ENCODE measurements at regions not wholly inside any gene's neighbourhood (a gene's known extent, or its start where the extent isn't known, plus 50 kb on each side); places are given as distances from the start of the nearest gene placed in this dataset.

DNA sequence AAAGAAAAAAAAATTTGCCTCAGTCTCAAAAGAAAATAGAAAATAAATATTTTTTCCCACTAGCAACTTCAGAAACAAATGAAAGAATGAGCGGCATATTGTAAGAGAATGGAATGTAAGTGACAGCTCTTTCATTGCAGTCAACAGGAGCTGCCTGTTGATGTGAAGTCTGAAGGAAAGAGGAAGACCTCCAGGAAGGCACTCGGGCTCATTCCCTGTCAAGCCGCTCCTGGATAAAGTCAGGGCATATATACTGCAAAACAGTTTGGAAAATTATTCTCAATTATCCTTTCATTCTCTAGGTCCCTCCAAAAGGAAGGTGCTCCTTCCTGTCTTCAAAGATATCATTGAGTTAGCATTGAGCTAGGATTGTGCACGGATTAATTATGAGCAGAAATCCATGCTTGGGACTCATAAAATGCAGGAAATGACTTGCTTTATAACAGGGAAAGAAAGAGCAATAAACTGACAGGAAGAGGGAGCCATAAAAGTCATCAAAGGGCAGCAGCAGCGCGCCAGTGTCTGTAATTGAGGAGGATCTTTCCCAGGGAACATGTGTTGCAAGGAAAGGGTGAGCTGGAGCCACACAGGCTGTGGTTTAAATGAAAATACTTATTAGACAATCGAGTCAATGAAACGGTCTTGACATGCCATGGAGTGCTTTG is 218.2 kb downstream of the C6orf118 start:
- TF ChIP-seq CTCF (IDR thresholded peaks at IDR 0.05) (no peak), POLR2A (IDR thresholded peaks at IDR 0.05; ENCODE audit: low read depth) (no peak), EP300 (IDR thresholded peaks at IDR 0.05) (no peak)

All from esophagus muscularis mucosa (tissue), 4 donors.